GM12878 (cell line): ENCODE measurements at regions not wholly inside any gene's neighbourhood (a gene's known extent, or its start where the extent isn't known, plus 50 kb on each side); places are given as distances from the start of the nearest gene placed in this dataset.

Source experiments
- ATAC-seq: fragments of 200-7000 bp; cut with Tn5 transposase; 3 replicates; pipeline ENCODE4 v1.9.1; 2020; ENCODE audit warnings: mild to moderate bottlenecking, moderate library complexity
- BruUV-seq: library from RNA; stranded (reverse); fragments of 400-500 nt; replicated peaks from 2 replicates; lab custom pipeline; 2021; lab: Mats Ljungman, UMichigan
- CTCF ChIA-PET: fragments of 300-600 bp; sonication (Branson Sonifier 250); formaldehyde crosslinking; extraction: SDS; loops from one replicate; lab custom pipeline; 2021; ENCODE audit warnings: inconsistent platforms; lab: Yijun Ruan, JAX
- POLR2A ChIA-PET: fragments of 350-600 bp; formaldehyde crosslinking; extraction: SDS; loops from one replicate; lab custom pipeline; 2021; ENCODE audit warnings: inconsistent platforms; lab: Charles Lee
- RAD21 ChIA-PET: fragments of 300-600 bp; sonication (Branson Sonifier 250); formaldehyde crosslinking; loops from one replicate; lab custom pipeline; 2023; ENCODE audit warnings: antibody characterized with exemption; ENCODE audit not compliant: unreplicated experiment; lab: Charles Lee
- SMC1A ChIA-PET: fragments of 300-600 bp; sonication (Branson Sonifier 250); formaldehyde crosslinking; loops from one replicate; lab custom pipeline; 2023; ENCODE audit not compliant: unreplicated experiment, uncharacterized antibody; lab: Charles Lee
- DNase-seq: peaks from one replicate; pipeline ENCODE4 v3.0.0-alpha.2; 2011; ENCODE audit warnings: low read depth, low spot score
- FAIRE-seq: peaks from 3 replicates; lab custom pipeline; 2011; peaks lifted over from hg19 to GRCh38; lab: Jason Lieb, UNC
- H2AFZ ChIP-seq: 2 replicates; pipeline ENCODE4 v1.6.0; 2011; ENCODE audit warnings: low read depth, low read length, control low read depth; ENCODE audit not compliant: control insufficient read depth
- H3K27ac ChIP-seq: 2 replicates; pipeline ENCODE4 v1.5.1; 2011; ENCODE audit warnings: control low read depth; ENCODE audit not compliant: control insufficient read depth, insufficient read depth
- H3K27me3 ChIP-seq, 2 experiments: replicated peaks in 1 of 2; 2 replicates each; pipeline versions ENCODE4 v1.6.0 to v1.6.1; 2011; ENCODE audit warnings: low read length in 1 of 2; ENCODE audit not compliant: control insufficient read depth in 2 of 2, insufficient read depth in 2 of 2
- H3K36me3 ChIP-seq, 2 experiments: 2 replicates each; pipeline ENCODE4 v1.5.1; 2011; ENCODE audit warnings: low read length in 1 of 2; ENCODE audit not compliant: control insufficient read depth in 2 of 2, insufficient read depth in 2 of 2
- H3K4me1 ChIP-seq: 2 replicates; pipeline ENCODE4 v1.6.1; 2011; ENCODE audit warnings: mild to moderate bottlenecking, low read length, moderate library complexity, mixed read lengths; ENCODE audit not compliant: control insufficient read depth, insufficient read depth
- H3K4me2 ChIP-seq: 2 replicates; pipeline ENCODE4 v1.6.0; 2011; ENCODE audit warnings: control low read depth; ENCODE audit not compliant: control insufficient read depth, insufficient read depth
- H3K4me3 ChIP-seq: fragments of 200-600 bp; sonication (generic); 2 replicates; pipeline ENCODE4 v1.5.1; 2016
- H3K79me2 ChIP-seq: 2 replicates; pipeline ENCODE4 v1.6.0; 2011; ENCODE audit warnings: low read length; ENCODE audit not compliant: control insufficient read depth, insufficient read depth
- H3K9ac ChIP-seq: 2 replicates; pipeline ENCODE4 v1.8.0; 2011; ENCODE audit warnings: low read length, control low read depth, mixed read lengths; ENCODE audit not compliant: control insufficient read depth, insufficient read depth
- H3K9me3 ChIP-seq: replicated peaks from 3 replicates; pipeline ENCODE4 v1.5.1; 2011; ENCODE audit warnings: mild to moderate bottlenecking, low read length; ENCODE audit not compliant: control insufficient read depth, insufficient read depth
- H4K20me1 ChIP-seq: 2 replicates; pipeline ENCODE4 v1.6.0; 2011; ENCODE audit not compliant: control insufficient read depth, insufficient read depth
- ATF2 ChIP-seq: IDR thresholded peaks from 2 replicates; pipeline ENCODE4 v1.6.1; 2012; ENCODE audit warnings: low read length, inconsistent platforms
- BHLHE40 ChIP-seq, 2 experiments: fragments of 450-650 bp in 1 of 2; IDR thresholded peaks; 2 replicates each; pipeline ENCODE4 v1.6.1; 2011 to 2017; ENCODE audit warnings: low read depth in 2 of 2, borderline replicate concordance in 1 of 2, improper control_type of control experiment in 1 of 2, low read length in 1 of 2, mild to moderate bottlenecking in 1 of 2
- CREM ChIP-seq: IDR thresholded peaks from 2 replicates; pipeline ENCODE4 v1.6.1; 2014; ENCODE audit warnings: antibody characterized with exemption, low read depth
- EP300 ChIP-seq, 2 experiments: fragments of 150-350 bp in 1 of 2; IDR thresholded peaks; 2 replicates each; pipeline ENCODE4 v1.6.1; 2011 to 2012; ENCODE audit warnings: low read depth in 2 of 2, low read length in 2 of 2, borderline replicate concordance in 1 of 2, improper control_type of control experiment in 1 of 2, inconsistent platforms in 1 of 2; ENCODE audit not compliant: control insufficient read depth in 1 of 2
- ESRRA ChIP-seq: IDR thresholded peaks from 2 replicates; pipeline ENCODE4 v1.6.1; 2012; ENCODE audit warnings: mild to moderate bottlenecking, low read length, improper control_type of control experiment
- ETV6 ChIP-seq, 2 experiments: fragments of 450-650 bp in 1 of 2; IDR thresholded peaks in 1 of 2; conservative IDR thresholded peaks in 1 of 2; 2 replicates each; pipeline ENCODE4 v1.6.1; 2014; ENCODE audit warnings: antibody characterized with exemption in 1 of 2, borderline replicate concordance in 1 of 2, low read depth in 1 of 2, mild to moderate bottlenecking in 1 of 2, moderate library complexity in 1 of 2
- GABPA ChIP-seq: IDR thresholded peaks from 2 replicates; pipeline ENCODE4 v1.6.1; 2014; ENCODE audit warnings: antibody characterized with exemption, low read depth, mild to moderate bottlenecking, inconsistent platforms
- HCFC1 ChIP-seq: fragments of 150-350 bp; IDR thresholded peaks from 2 replicates; pipeline ENCODE4 v1.6.1; 2014; ENCODE audit warnings: low read length
- KDM1A ChIP-seq: fragments of 200-600 bp; sonication (generic); IDR thresholded peaks from 2 replicates; pipeline ENCODE4 v1.6.1; 2016; ENCODE audit warnings: borderline replicate concordance
- LARP7 ChIP-seq: fragments of 450-650 bp; IDR thresholded peaks from 2 replicates; pipeline ENCODE4 v1.6.1; 2017; ENCODE audit warnings: mild to moderate bottlenecking
- MTA3 ChIP-seq: IDR thresholded peaks from 2 replicates; pipeline ENCODE4 v1.6.1; 2012; ENCODE audit warnings: low read length, inconsistent platforms, borderline replicate concordance
- MYC ChIP-seq: IDR thresholded peaks from 2 replicates; pipeline ENCODE4 v1.6.1; 2011; ENCODE audit warnings: mild to moderate bottlenecking, low read length, moderate library complexity, inconsistent platforms; ENCODE audit not compliant: insufficient read depth, insufficient replicate concordance, insufficient read length, severe bottlenecking
- NR2C1 ChIP-seq: fragments of 450-650 bp; IDR thresholded peaks from 2 replicates; pipeline ENCODE4 v1.6.1; 2017; ENCODE audit warnings: antibody characterized with exemption, mild to moderate bottlenecking, moderate library complexity
- NRF1 ChIP-seq: conservative IDR thresholded peaks from 2 replicates; pipeline ENCODE4 v1.6.1; 2011; ENCODE audit warnings: mild to moderate bottlenecking, low read depth, low read length, improper control_type of control experiment
- PBX3 ChIP-seq: IDR thresholded peaks from 2 replicates; pipeline ENCODE4 v1.6.1; 2011; ENCODE audit warnings: mild to moderate bottlenecking, low read depth, low read length, moderate library complexity; ENCODE audit not compliant: insufficient replicate concordance
- PKNOX1 ChIP-seq: fragments of 450-650 bp; IDR thresholded peaks from 2 replicates; pipeline ENCODE4 v1.6.1; 2016; ENCODE audit warnings: mild to moderate bottlenecking
- POLR2A ChIP-seq: IDR thresholded peaks from 2 replicates; pipeline ENCODE4 v1.6.1; 2011; ENCODE audit warnings: low read depth, mild to moderate bottlenecking, low read length
- POLR2AphosphoS2 ChIP-seq: IDR thresholded peaks from 2 replicates; pipeline ENCODE4 v1.6.1; 2011; ENCODE audit warnings: low read depth, mild to moderate bottlenecking, low read length, improper control_type of control experiment, moderate library complexity
- RCOR1 ChIP-seq: conservative IDR thresholded peaks from 2 replicates; pipeline ENCODE4 v1.6.1; 2012; ENCODE audit warnings: low read depth, low read length, improper control_type of control experiment
- SMC3 ChIP-seq: IDR thresholded peaks from 2 replicates; pipeline ENCODE4 v1.6.1; 2011; ENCODE audit warnings: low read length, improper control_type of control experiment, borderline replicate concordance
- ZNF207 ChIP-seq: fragments of 450-650 bp; IDR thresholded peaks from 2 replicates; pipeline ENCODE4 v1.6.1; 2014; ENCODE audit warnings: antibody characterized with exemption, mild to moderate bottlenecking, borderline replicate concordance
- ZNF24 ChIP-seq: fragments of 450-650 bp; IDR thresholded peaks from 2 replicates; pipeline ENCODE4 v1.6.1; 2017; ENCODE audit warnings: antibody characterized with exemption, mild to moderate bottlenecking
- WGBS: methylation state at CpG from one replicate; pipeline ENCODE4 v1.1.6; 2016; ENCODE audit warnings: low lambda C conversion rate; ENCODE audit not compliant: insufficient replicate concordance, insufficient coverage; ENCODE audit errors: missing lambda C conversion rate; 5-methylcytosine and 5-hydroxymethylcytosine counted together
- in situ Hi-C: fragments of 300-500 bp; cut with MboI; formaldehyde crosslinking; loops from 9 replicates; pipeline ENCODE4 v1.14.3; 2018; ENCODE audit warnings: mixed read lengths
- intact Hi-C: fragments of 100-400 bp; cut with micrococcal nuclease; formaldehyde crosslinking; loops from one replicate; pipeline ENCODE4 v1.14.2; 2022; ENCODE audit not compliant: unreplicated experiment

- TF ChIP-seq ETV6 (conservative IDR thresholded peaks at IDR 0.05 in 1 of 2, IDR thresholded peaks at IDR 0.05 in 1 of 2; ENCODE audit: borderline replicate concordance in 1 of 2, low read depth in 1 of 2) (no peak), MYC (no peak), LARP7 (no peak), POLR2A (no peak), NRF1 (no peak)
These were observed 124.2 kb upstream of the GAS1 start (continued) for GRCh38 chr9:87071473-87071872.

GRCh38 chr9:87073692-87074091, 126.4 kb upstream of the GAS1 start:
- Histone ChIP-seq H3K36me3 (no peaks in the 10 kb centered on the region), H3K9me3 (no peaks in the 10 kb centered on the region), H3K79me2 (no peaks in the 10 kb centered on the region), H4K20me1 (no peaks in the 10 kb centered on the region), H3K27ac (no peak overlapping the region), H2AFZ (no peak overlapping the region), H3K4me3 (no peak overlapping the region), H3K9ac (no peak overlapping the region), H3K27me3 (no peaks in the 10 kb centered on the region), H3K4me1 (no peaks in the 10 kb centered on the region), H3K4me2 (no peak overlapping the region)
- POLR2A ChIA-PET: no interaction called here
- RAD21 ChIA-PET: no interaction called here
- in situ Hi-C loops: no loop called here
- intact Hi-C loops: no loop called here
- 54% methylated on average over 6 of the region's 6 CpGs for WGBS
- SMC1A ChIA-PET: no interaction called here
- DNase-seq: no peak
- CTCF ChIA-PET: no interaction called here
- FAIRE-seq: no peak
- TF ChIP-seq ESRRA: no peak
- no peak for TF ChIP-seq CREM
- TF ChIP-seq MTA3: no peak
- TF ChIP-seq ZNF207: no peak
- TF ChIP-seq HCFC1: no peak
- TF ChIP-seq RCOR1: no peak
- no peak for TF ChIP-seq ZNF24
- no peak for TF ChIP-seq PKNOX1
- TF ChIP-seq EP300 (IDR thresholded peaks at IDR 0.05; ENCODE audit: borderline replicate concordance in 1 of 2, control insufficient read depth in 1 of 2, low read depth in 2 of 2, low read length in 2 of 2): no peak
- no peak for TF ChIP-seq GABPA
- TF ChIP-seq KDM1A: no peak
- TF ChIP-seq SMC3: no peak
- TF ChIP-seq POLR2AphosphoS2: no peak
- no peak for TF ChIP-seq ATF2
- TF ChIP-seq BHLHE40 (IDR thresholded peaks at IDR 0.05; ENCODE audit: borderline replicate concordance in 1 of 2, low read depth in 2 of 2, low read length in 1 of 2): no peak
- TF ChIP-seq NRF1: no peak
- TF ChIP-seq PBX3: no peak
- no peak for TF ChIP-seq NR2C1
- BruUV-seq: no TSS peak
- ATAC-seq: no peak
